ENCODE measurements at regions not wholly inside any gene's neighbourhood (a gene's known extent, or its start where the extent isn't known, plus 50 kb on each side); places are given as distances from the start of the nearest gene placed in this dataset.

DNA sequence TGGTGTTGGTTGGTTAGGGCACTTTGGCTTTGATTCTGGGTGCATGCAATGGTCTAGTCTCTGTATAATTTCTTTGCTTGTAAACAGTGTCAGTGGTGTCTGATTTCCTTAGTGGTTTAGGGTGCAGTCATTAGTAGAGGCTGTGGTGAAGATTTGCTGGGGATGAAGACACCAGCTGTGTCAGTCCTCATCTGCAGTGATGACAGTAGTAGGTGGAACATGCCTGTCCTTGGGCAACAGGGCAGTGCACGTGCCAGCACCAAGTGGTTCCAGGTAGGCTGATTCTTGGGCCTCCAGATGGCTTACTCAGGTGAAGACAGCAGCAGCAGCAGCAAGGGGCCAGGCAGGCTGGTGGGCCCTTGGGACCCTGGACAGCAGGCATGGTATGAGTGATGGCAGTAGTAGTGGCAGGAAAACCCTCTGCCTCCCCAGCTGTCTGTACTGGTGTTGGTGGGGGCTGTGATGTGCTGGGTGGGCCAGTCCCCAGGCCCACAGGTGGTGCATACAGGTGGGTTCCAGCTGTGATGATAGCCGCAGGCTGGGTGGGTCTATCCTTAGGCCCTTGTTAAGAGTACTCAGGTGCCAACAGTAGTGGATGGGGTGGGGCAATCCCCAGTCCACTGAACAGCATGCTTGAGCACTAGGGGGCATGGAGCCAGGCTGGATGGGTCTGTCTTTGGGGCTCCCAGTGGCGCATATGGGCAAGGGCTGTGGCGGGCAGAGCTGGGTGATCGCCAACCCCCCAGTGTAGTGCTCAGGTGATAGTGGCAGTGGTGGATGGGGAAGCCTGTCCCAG, 140.7 kb upstream of the THUMPD2 start:
- DNase-seq (ENCODE audit: low spot score) (no peak), ATAC-seq (no peak)
- Histone ChIP-seq H3K27ac (ENCODE audit: low read depth) (no peak overlapping the region), H3K4me1 (ENCODE audit: insufficient read depth) (peaks cover 19% of the 10 kb centered on the region), H3K79me2 (replicated peaks; ENCODE audit: insufficient read depth) (no peaks in the 10 kb centered on the region), H3K4me3 (no peak overlapping the region), H3F3A (replicated peaks; ENCODE audit: low read depth) (no peaks in the 10 kb centered on the region), H3K36me3 (ENCODE audit: insufficient read depth) (no peaks in the 10 kb centered on the region), H4K20me1 (replicated peaks; ENCODE audit: insufficient read depth) (no peaks in the 10 kb centered on the region), H3K4me2 (no peak overlapping the region), H2AFZ (0 out of 2 replicates have a peak overlapping the region, but pooled peaks have one; percentile 19), H3K9me2 (ENCODE audit: insufficient read depth) (no peaks in the 10 kb centered on the region), H3K27me3 (ENCODE audit: insufficient read depth) (no peaks in the 10 kb centered on the region)
- TF ChIP-seq, protein P1, sequence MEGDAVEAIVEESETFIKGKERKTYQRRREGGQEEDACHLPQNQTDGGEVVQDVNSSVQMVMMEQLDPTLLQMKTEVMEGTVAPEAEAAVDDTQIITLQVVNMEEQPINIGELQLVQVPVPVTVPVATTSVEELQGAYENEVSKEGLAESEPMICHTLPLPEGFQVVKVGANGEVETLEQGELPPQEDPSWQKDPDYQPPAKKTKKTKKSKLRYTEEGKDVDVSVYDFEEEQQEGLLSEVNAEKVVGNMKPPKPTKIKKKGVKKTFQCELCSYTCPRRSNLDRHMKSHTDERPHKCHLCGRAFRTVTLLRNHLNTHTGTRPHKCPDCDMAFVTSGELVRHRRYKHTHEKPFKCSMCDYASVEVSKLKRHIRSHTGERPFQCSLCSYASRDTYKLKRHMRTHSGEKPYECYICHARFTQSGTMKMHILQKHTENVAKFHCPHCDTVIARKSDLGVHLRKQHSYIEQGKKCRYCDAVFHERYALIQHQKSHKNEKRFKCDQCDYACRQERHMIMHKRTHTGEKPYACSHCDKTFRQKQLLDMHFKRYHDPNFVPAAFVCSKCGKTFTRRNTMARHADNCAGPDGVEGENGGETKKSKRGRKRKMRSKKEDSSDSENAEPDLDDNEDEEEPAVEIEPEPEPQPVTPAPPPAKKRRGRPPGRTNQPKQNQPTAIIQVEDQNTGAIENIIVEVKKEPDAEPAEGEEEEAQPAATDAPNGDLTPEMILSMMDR (conservative IDR thresholded peaks at IDR 0.05; ENCODE audit: low read depth in 2 of 2), result no peak
- TF ChIP-seq, protein P2, sequence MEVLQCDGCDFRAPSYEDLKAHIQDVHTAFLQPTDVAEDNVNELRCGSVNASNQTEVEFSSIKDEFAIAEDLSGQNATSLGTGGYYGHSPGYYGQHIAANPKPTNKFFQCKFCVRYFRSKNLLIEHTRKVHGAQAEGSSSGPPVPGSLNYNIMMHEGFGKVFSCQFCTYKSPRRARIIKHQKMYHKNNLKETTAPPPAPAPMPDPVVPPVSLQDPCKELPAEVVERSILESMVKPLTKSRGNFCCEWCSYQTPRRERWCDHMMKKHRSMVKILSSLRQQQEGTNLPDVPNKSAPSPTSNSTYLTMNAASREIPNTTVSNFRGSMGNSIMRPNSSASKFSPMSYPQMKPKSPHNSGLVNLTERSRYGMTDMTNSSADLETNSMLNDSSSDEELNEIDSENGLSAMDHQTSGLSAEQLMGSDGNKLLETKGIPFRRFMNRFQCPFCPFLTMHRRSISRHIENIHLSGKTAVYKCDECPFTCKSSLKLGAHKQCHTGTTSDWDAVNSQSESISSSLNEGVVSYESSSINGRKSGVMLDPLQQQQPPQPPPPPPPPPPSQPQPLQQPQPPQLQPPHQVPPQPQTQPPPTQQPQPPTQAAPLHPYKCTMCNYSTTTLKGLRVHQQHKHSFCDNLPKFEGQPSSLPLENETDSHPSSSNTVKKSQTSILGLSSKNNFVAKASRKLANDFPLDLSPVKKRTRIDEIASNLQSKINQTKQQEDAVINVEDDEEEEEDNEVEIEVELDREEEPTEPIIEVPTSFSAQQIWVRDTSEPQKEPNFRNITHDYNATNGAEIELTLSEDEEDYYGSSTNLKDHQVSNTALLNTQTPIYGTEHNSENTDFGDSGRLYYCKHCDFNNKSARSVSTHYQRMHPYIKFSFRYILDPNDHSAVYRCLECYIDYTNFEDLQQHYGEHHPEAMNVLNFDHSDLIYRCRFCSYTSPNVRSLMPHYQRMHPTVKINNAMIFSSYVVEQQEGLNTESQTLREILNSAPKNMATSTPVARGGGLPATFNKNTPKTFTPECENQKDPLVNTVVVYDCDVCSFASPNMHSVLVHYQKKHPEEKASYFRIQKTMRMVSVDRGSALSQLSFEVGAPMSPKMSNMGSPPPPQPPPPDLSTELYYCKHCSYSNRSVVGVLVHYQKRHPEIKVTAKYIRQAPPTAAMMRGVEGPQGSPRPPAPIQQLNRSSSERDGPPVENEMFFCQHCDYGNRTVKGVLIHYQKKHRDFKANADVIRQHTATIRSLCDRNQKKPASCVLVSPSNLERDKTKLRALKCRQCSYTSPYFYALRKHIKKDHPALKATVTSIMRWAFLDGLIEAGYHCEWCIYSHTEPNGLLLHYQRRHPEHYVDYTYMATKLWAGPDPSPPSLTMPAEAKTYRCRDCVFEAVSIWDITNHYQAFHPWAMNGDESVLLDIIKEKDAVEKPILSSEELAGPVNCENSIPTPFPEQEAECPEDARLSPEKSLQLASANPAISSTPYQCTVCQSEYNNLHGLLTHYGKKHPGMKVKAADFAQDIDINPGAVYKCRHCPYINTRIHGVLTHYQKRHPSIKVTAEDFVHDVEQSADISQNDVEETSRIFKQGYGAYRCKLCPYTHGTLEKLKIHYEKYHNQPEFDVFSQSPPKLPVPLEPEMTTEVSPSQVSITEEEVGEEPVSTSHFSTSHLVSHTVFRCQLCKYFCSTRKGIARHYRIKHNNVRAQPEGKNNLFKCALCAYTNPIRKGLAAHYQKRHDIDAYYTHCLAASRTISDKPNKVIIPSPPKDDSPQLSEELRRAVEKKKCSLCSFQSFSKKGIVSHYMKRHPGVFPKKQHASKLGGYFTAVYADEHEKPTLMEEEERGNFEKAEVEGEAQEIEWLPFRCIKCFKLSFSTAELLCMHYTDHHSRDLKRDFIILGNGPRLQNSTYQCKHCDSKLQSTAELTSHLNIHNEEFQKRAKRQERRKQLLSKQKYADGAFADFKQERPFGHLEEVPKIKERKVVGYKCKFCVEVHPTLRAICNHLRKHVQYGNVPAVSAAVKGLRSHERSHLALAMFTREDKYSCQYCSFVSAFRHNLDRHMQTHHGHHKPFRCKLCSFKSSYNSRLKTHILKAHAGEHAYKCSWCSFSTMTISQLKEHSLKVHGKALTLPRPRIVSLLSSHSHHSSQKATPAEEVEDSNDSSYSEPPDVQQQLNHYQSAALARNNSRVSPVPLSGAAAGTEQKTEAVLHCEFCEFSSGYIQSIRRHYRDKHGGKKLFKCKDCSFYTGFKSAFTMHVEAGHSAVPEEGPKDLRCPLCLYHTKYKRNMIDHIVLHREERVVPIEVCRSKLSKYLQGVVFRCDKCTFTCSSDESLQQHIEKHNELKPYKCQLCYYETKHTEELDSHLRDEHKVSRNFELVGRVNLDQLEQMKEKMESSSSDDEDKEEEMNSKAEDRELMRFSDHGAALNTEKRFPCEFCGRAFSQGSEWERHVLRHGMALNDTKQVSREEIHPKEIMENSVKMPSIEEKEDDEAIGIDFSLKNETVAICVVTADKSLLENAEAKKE (CRISPR knock-in tag; IDR thresholded peaks at IDR 0.05), result no peak
- TF ChIP-seq, protein P3, sequence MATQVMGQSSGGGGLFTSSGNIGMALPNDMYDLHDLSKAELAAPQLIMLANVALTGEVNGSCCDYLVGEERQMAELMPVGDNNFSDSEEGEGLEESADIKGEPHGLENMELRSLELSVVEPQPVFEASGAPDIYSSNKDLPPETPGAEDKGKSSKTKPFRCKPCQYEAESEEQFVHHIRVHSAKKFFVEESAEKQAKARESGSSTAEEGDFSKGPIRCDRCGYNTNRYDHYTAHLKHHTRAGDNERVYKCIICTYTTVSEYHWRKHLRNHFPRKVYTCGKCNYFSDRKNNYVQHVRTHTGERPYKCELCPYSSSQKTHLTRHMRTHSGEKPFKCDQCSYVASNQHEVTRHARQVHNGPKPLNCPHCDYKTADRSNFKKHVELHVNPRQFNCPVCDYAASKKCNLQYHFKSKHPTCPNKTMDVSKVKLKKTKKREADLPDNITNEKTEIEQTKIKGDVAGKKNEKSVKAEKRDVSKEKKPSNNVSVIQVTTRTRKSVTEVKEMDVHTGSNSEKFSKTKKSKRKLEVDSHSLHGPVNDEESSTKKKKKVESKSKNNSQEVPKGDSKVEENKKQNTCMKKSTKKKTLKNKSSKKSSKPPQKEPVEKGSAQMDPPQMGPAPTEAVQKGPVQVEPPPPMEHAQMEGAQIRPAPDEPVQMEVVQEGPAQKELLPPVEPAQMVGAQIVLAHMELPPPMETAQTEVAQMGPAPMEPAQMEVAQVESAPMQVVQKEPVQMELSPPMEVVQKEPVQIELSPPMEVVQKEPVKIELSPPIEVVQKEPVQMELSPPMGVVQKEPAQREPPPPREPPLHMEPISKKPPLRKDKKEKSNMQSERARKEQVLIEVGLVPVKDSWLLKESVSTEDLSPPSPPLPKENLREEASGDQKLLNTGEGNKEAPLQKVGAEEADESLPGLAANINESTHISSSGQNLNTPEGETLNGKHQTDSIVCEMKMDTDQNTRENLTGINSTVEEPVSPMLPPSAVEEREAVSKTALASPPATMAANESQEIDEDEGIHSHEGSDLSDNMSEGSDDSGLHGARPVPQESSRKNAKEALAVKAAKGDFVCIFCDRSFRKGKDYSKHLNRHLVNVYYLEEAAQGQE (IDR thresholded peaks at IDR 0.05; ENCODE audit: unreplicated experiment), result no peak
- no peak for TF ChIP-seq ZNF114 (CRISPR knock-in tag; IDR thresholded peaks at IDR 0.05)
- no peak for TF ChIP-seq STAT1 (IDR thresholded peaks at IDR 0.05; ENCODE audit: unreplicated experiment)
- no peak for TF ChIP-seq EZH2phosphoT487 (IDR thresholded peaks at IDR 0.05; ENCODE audit: unreplicated experiment)
- no peak overlapping the region for H3K4me3 Mint-ChIP-seq
- peaks cover 27% of the 10 kb centered on the region for H3K4me1 Mint-ChIP-seq
- peaks cover 5% of the 10 kb centered on the region for H3K27me3 Mint-ChIP-seq (ENCODE audit: insufficient read depth, low read depth, poor library complexity)
- H3K27ac Mint-ChIP-seq, result no peak overlapping the region
- no peaks in the 10 kb centered on the region for H3K36me3 Mint-ChIP-seq (ENCODE audit: low read depth)
- no peaks in the 10 kb centered on the region for H3K9me3 Mint-ChIP-seq

Measured in GM23338 (cell line).